DMS53 treated with DMSO at 0.1 percent for 48 hours (cell line): ENCODE measurements at regions not wholly inside any gene's neighbourhood (a gene's known extent, or its start where the extent isn't known, plus 50 kb on each side); places are given as distances from the start of the nearest gene placed in this dataset.

Source experiments
- DNase-seq: peaks from one replicate; lab custom pipeline; 2025; ENCODE audit not compliant: unreplicated experiment; lab: John Stamatoyannopoulos, UW

DNA sequence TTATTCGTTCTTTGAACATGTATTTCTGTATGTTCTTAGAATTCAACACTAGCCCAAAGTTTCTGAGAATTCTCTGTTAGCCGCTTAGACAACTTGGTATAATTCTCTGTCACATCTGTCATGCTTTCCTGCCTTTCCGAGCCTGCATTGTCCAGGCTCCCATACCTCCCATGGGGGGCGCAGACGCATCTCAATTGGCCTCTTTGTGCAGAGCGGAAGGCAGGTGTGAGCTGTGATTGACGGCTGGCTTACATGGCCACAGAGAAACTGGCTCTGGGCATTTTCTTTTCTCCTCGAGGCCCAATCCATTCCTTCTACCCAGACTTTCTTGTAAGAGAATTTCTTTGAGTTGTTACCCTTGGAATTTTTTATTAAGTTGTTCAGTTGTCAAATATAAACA is 132.7 kb upstream of the SESN3 start:
- peak; percentile 22 for DNase-seq

DNA sequence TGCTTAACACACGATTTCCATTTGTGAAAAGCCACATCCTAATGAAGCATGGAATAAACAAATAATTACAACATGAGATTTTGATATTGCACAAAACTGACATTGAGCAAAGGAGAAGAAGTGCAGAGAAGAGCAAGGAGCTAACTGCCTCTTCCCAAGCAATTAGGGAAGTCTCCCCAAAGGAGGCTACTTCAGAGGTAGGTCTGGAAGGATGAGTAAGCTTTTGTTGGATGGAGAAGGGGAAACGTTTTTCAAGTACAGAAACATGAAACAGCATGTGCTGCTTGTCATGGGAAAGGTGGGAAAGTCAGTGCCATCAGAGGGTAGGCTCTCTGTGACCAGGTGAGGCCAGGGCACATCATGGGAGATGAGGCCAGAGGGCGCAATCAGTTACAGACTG is 132.2 kb upstream of the SESN3 start:
- no peak for DNase-seq

DNA sequence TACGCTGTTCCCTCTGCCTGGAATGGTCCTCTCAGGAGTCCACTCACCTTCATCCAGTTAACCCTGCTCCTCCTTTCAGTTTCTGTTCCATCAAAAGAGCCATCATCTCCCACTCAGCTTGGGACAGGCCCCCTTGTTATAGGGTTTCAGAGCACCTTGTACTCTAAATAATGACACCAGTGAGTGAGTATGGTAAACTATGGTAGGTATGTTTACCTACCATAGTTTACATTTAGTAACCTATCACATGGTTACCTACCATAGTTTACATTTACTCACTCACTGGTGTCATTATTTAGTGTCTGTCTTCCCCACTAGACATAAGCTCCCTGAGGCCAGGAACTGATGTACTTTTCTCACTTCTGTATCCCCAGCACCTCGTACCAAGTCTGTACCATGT is 130.2 kb upstream of the SESN3 start:
- DNase-seq: no peak

DNA sequence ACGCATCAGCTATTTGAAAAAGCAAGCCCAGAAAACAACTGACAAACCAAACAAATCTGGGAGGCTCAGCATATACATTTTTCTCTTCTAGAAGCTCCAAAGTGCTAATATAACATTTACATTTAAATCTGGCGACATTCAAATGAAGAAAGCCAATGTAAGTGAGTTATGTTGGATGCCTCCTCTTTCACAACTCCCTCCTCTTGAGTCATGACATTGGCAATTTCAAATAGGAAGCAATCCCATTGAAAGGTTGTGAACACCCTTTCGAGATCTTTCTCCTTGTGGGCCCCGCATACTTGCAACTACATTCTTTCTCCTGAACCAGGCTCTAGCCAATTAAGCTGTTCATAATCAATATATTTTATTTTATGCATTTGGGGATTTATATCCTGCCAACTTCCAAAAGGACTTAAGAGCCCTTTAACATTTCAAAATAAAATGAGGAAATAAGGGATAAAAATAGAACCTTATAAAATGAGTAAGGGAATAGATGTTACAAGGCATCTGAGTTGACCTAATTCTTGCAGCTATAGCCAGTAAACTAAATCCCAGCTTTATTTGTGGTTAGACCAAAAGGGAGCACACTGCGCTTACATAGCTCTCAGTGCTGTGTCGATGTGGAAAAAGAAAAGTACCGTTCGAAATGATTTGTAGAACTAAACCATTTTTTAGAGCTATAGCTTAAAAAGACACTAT is 129.5 kb upstream of the SESN3 start:
- DNase-seq: no peak

DNA sequence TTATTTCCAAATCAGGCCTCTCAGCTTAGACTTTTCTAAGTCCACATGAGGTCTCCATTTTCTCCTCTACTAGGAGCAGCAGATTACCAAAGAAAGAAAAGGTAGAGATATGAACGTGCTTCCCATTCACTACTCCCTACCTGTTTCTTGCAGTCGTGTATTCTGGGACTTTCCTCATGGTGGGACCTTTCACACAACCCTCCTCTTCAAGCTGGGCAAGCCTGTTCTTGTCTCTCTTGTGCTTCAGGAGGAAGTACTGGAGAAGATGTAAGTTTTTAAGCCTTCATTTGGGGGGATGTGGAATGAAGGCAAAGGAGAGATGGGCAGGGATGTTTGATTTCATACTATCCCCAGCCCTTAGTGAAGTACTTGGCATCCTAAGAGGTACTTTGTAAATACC is 128.8 kb upstream of the SESN3 start:
- no peak for DNase-seq

DNA sequence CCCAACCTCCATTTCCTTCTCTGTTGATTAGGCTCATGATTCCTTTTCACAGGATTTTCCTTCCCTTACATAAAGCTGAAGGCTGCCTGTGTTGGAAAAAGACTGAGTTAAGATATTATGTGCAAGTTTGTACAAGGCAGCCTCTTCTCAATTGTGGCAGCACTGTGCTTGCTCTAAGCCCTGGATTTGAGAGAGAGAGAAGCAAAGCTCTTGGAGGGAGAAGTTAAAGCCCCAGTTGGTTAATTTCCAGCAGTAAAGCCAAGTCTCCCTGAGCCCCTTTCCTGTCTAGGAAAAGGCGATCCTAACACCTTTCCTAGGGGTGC is 128.3 kb upstream of the SESN3 start:
- DNase-seq: no peak

DNA sequence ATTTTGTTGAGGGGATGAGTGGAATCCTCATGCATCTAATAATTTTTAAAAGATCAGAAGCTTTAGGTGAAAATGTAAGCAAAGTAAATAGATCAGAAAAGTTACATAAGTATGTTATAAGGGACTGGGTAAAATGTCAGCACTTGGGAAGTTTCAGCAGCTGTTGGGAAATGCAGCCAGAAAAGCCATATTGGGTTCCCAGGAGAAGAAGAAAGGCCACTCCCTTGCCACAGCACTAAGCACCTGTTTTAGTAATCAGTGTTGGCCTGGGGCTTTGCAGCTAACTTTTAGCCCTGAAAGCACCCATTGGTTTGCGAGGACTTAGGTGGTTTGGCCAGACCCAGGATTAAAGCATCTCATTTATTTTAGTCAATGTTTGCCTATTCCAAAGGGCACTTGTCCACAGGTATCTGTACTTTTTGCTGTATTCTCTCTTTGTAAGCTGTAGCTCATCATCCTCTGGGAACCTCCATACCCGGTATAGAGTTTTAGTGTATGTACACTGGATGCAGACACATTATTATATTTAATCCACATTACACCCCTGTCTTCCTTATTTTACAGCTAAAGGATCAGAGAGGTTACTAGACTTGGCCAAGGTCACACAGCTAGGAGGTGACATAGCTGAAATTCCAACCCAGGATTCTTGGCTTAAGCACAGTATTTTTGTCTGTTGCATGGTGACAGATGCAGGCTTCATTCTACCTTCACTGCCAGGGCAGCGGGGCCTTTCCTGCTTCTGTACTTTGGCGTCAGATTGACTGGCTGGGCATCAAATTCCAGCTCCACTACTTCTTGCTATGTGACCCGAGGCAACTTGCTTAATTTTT is 127.7 kb upstream of the SESN3 start:
- no peak for DNase-seq

DNA sequence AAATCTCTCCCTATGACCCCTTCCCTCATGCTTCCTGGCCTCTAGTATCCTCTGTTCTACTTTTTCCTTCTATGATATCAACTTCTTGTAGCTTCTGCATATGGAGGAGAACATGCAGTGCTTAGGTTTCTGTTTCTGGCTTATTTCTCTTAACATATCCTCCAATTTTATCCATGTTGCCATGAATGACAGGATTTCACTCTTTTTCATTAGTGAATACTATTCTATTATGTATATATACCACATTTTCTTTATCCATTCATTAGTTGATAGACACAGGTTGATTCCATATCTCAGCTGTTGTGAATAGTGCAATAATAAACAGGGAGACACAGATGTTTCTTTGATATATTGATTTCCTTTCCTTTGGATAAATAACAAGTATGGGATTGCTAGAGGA is 123.3 kb upstream of the SESN3 start:
- no peak for DNase-seq

DNA sequence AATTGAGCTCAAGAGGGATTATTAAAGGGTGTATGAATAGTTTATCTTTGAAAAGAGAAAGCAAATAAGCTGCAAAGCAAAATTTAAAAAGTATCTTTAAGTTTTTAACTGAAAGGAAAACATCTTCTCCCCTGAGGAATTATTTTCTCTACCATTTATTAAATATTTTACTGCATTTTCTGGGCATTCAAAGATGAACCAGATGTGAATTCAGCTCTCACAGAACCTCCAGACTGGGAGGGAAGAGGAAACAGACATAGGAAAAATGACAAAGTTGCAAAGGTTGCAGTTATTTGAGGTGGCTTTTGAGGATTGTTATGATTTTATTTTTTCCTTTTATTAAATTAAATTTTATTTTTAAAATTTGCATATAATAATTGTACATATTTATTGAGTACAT is 122.7 kb upstream of the SESN3 start:
- DNase-seq: no peak

DNA sequence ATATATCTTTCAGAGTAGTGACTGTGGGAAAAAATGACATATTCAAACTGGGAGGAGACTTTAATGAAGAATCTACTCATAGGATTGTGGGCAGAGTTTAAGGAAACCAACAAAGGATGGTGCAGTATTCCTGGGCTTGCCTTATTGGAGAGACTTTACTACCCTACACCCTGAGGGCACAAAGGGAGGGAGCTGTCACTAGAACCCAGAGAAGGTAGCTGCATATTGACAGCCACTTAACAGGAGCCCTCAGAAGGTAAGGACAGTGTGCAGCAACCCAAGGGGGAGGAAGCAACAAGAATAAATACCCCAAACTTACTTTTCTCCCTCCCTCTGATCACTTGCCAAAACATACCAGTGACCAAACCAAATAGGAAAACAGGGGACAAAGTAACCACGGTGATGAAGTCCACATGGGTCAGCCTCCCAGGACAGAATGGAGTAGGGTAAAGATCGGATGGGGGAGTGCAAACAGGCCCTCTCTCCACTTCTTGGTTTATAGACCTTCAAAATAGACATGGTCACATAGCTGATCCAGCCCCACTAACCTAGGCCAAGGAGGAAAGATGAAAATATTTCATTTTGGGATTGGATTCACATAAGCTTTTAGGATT is 121.8 kb upstream of the SESN3 start:
- no peak for DNase-seq

DNA sequence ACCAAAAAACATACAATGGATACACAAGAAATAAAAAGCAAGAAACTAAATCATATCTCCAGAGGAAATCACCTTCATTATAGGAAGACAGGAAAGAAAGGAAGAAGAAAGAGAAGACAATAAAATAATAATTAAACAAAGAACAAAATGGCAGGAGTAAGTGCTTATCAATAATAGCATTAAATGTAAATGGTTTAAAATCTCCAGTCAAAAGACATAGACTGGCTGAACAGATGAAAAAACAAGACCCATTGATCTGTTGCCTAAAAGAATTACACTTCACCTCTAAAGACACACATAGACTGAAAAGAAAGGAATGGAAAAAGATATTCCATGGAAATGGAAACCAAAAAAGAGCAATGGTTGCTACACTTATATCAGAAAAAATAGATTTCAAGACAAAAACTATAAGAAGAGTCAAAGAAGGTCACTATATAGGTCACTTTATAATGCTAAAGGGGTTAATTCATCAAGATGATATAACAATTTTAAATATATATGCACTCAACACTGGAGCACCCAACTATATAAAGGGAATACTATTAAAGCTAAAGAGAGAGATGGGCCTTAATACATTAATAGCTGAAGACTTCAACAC is 118.4 kb upstream of the SESN3 start:
- no peak for DNase-seq

DNA sequence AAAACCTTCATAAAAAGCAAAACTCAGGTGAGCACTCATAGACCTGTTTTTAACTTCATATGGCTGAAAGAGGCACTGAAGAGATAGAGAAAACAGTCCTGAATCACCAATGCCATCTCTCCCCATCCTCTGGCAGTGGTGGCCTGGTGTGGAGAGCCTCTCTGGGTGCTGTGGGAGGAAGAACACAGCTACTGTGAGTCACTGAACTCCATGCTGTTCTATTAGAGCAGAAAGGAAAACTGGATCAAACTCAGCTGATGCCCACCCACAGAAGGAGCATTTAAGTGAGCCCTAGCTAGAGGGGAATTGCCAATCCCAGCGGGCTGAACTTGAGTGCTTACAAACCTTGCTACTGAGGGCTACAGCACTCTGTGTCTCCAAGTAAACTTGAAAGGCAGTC is 115.3 kb upstream of the SESN3 start:
- no peak for DNase-seq

DNA sequence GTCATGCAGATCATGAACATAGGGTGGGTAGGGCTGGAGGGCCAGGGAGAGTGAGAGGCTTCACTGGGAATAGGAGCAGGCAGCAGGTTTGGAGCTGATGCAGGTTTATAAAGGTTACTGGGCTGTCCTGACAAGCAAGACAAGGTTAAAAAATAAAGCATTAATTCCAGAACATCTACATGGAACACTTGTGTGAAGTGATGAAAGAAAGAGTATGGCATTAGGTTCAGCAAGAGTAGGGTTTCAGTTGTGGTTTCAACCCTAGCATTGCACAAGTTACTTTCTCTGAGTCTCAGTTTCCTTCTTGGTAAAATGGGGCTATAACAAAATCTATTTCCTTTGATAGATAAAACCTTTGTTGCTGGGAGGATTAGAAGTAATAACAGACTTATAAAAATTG is 114.6 kb upstream of the SESN3 start:
- DNase-seq: no peak

DNA sequence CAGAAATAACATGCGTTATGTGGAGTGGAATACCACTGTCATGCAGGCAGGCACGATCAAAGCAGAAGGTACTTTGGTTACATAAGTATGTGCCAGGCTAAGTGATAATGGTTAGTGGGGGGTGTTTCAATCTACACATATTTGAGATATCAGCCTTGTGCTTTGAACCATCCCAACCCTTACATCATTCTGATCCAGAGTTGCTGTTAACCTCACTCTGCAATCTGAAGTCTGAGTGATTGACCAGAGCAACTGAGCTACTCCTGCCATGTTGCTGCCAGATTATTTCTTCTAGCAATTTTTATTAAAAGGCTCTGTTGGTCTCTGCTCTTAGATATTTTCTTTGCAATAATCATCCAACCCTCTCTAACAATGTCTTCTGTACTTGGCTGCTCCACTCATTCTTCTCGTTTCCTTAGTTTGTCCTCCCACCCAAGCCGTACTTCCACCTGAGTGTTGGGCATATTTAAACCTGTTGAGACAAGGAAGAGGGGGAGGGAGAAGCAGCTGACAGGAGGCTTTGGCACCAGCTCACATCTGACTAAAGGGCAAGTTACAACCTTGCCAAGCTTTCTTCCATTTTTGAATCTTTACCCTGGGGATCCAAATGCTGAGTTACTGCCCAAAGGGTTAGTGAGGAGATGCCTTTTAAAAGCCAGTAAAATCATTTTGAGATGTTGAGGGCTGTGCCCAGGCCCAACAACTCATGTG is 114.1 kb upstream of the SESN3 start:
- DNase-seq: no peak

DNA sequence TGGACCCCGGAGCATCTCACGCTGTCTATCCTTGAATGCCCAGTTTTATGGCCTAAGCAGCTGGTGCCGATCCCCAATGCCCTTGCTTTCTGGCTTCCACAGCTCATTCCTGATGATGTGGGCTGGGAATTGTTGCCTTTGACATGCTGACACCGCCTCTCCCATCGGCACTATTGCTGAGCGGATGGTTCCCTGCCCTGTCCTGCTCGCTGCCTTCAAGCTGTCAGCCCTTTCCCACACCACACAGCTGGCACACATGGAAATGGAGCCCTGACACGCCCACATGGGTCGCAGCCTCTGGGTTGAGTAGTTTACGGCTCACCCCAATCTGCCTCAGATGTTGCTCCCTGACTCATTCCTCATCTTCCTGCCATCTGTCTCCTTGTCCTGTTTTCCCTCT is 110.2 kb upstream of the SESN3 start:
- no peak for DNase-seq

DNA sequence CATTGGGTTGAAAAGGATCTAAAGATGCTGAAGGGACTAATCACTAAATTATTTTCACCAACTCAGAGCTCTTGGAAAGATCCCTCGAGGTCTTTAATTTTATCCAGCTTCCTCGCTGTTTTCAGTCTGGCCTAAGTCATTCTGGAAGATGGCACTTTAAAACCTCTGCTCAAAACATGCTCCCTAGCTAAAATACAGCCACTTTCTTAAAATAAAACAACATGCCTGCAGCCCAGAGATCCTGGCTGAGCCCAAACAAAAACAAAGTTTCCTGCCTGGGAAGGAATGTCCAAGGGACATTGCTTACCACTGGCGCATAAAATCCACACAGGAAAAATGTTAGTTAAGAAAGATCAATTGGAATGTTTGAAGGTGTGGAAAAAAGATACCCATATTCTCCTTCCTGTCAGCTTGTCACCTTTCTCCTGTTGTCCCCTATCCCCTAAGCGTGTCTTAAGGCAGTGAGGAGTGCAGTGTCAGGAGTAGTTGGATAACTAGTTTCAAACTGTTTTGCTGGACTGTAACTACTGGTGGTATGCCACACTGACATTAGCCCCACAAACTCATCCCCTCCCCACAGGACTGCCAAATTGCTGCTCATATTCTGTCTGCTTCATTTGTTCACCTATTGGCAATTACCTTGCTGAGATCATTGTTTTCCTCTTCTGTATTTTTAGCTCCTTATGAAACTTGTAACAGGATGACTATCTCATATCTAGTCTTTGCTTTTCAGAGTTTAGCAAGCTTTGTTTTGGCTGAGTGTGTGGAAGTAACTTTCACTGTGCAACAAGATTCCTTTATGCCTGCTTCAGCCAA is 108.3 kb upstream of the SESN3 start:
- no peak for DNase-seq

DNA sequence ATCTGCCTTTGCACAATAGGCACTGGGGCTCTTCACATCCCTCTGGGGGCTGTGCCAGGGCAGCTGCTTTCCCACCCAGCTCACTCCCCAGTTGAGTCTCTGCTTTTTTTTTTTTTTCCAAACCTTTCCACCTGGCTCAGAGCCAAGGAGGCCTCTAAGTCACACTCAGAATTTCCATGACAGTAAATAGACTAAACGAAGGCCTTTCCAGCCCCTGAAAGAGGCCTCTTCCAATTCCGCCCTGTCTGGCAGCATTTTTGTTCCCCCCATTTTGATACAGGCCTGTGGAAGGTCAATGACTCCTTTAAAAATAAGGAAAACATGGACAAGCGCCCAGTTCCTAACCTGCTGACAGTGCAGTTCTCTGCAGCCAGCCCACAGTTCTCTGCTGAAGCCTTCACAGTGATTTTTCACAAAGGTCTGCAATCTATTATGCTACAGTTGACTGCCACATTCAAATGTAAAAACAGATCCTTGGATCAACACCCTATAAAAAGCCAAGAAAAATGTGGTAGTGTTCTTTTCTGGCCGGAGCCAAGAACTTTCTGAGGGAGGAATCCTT is 107.5 kb upstream of the SESN3 start:
- DNase-seq: no peak

DNA sequence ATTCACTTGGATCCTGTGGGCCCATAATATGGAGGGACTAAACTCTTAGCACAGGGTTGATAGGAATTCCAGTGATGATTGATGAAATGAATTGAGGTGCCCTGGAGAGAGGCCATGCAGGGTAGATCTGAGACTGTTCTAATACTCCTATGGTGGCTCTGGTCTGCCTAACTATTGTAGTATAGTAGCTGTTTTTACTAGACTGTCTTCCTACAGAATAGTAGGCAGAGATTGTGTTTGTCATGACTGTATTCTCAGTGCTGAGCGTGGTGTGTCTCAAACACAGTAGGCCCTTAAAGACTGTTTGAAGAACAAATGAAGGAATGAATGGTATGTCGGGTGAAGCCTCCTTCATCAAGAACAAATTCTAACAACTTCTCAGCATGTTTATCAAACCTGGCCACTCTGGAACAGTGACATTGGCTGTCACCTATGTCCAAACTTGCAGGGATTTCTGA is 107.0 kb upstream of the SESN3 start:
- DNase-seq: no peak

DNA sequence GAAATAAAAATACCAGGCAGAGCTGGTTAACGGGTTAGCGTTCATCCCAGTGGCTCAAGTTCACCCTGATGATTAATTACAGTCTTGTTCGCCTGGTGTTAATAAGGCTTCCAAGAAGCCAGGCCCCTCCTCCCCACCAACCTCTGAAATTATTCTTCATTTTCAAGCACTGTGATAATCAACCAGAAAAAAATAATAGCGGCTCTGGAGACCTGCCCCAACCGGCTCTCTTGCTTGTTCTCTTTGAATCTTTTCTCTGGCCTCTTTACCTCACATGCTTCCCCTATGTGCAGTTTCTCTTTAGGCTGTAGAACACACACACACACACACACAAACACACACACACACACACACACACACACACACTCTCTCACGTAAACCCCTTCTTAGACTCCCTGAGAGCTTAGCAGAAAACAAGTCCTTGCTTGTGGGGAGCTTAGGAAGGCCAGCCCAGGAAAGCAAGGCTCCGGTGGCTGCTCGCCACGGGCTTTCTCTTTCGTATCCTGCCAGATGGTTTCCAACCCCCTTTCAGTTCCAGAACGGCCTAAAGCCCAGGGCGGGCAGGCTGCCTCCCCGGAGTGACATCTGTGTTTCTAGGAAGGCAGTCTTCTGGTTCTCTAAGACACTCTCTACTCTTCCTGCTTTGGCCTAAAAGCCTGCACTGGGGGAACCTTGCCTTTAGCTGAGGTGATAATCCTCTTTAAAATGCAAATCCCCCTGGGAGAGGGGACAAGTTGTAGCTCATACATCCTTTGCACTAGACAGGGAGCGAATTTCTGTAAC is 106.4 kb upstream of the SESN3 start:
- DNase-seq: no peak
